ENCODE measurements at regions not wholly inside any gene's neighbourhood (a gene's known extent, or its start where the extent isn't known, plus 50 kb on each side); places are given as distances from the start of the nearest gene placed in this dataset.

DNA sequence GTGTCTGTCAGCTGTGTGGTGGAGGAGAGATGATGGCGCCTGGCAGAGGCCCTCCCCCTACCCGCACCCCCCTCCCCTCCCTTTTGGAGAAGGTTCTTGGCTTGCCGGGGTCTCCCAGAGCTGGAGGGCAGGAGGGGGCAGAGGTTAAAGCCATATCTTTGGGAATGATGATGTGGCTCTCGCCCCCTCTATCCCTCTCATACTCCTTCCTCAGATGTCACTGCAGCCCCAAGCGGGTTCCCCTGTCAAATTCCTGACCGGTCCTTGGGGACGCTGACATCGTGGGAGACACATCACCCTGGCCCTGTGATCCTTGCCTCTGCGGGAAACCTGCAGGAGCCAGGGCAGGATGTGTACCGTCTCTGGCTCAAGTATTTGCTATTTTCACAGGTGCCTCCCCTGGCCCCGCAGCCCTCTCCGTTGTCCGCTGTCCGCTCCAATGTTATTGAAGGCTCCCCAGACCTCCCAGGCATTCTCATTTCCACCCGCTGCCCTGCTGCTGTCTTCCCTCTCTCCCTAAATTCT, 109.5 kb downstream of the FOXD1 start:
- Histone ChIP-seq H3K9me3 (ENCODE audit: control insufficient read depth, insufficient read depth, low read length) (no peaks in the 10 kb centered on the region), H3K27ac (ENCODE audit: low read length) (no peak overlapping the region), H3K27me3 (ENCODE audit: control insufficient read depth, insufficient read depth, low read length) (peaks cover 5% of the 10 kb centered on the region), H3K36me3 (ENCODE audit: control insufficient read depth, insufficient read depth, low read length) (no peaks in the 10 kb centered on the region), H3K4me3 (ENCODE audit: low read length) (no peak overlapping the region), H3K4me1 (ENCODE audit: control insufficient read depth, insufficient read depth, low read length) (no peaks in the 10 kb centered on the region)
- WGBS (ENCODE audit: insufficient coverage) = 82% methylated on average over 12 of the region's 15 CpGs
- H3K27ac Mint-ChIP-seq = no peak overlapping the region
- DNase-seq (no peak), ATAC-seq (no peak)
- intact Hi-C loops (cut with micrococcal nuclease) = no loop called here
- H3K4me1 Mint-ChIP-seq = no peaks in the 10 kb centered on the region
- H3K4me3 Mint-ChIP-seq = no peak overlapping the region
- TF ChIP-seq, protein P1, sequence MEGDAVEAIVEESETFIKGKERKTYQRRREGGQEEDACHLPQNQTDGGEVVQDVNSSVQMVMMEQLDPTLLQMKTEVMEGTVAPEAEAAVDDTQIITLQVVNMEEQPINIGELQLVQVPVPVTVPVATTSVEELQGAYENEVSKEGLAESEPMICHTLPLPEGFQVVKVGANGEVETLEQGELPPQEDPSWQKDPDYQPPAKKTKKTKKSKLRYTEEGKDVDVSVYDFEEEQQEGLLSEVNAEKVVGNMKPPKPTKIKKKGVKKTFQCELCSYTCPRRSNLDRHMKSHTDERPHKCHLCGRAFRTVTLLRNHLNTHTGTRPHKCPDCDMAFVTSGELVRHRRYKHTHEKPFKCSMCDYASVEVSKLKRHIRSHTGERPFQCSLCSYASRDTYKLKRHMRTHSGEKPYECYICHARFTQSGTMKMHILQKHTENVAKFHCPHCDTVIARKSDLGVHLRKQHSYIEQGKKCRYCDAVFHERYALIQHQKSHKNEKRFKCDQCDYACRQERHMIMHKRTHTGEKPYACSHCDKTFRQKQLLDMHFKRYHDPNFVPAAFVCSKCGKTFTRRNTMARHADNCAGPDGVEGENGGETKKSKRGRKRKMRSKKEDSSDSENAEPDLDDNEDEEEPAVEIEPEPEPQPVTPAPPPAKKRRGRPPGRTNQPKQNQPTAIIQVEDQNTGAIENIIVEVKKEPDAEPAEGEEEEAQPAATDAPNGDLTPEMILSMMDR (IDR thresholded peaks at IDR 0.05) = no peak
- H3K9me3 Mint-ChIP-seq = no peaks in the 10 kb centered on the region
- peaks cover 19 to 63% of the 10 kb centered on the region in 2 donors for H3K27me3 Mint-ChIP-seq (ENCODE audit: low read depth in 2 of 2)
- no peaks in the 10 kb centered on the region for H3K36me3 Mint-ChIP-seq

DNA sequence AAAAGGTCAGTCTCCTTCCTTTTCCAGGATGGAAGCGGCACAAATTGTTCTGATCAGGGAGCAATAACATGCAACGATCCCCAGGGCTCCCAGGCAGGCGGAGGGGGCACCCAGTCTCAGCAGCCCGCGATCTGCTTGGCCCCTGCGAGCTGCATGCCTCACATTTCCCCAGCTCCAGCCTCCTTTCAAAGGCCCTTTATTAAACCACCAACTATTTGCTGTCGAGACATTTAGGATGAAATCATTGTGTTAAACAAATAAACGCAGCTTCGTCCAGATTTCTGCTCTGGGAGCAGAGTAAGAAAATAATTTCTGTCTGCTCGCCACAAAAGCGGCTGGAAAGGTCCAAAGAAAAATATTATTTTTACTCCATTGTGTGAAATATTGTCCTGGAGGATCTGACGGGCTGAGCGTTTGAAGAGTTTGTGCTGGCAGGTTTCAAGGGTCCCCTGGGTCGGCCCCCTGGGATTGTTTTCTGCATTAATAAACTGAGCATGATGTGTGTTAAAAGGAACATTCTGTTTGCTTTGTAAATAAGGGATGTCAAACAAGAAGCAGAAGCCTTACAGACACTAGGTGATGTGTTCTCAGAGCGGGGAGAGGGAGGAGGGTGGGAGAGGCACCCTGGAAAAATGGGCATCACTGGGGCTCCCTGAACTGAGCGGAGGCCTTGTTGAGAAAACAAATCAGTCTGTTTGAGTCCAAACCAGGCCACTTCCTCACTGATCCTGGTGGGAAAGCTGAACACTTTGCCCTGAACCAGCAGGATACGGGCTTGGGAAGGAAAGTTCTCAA, 110.1 kb downstream of the FOXD1 start:
- Mint-ChIP-seq H3K27me3 (ENCODE audit: low read depth in 2 of 2) (peaks cover 18 to 66% of the 10 kb centered on the region in 2 donors), H3K9me3 (no peaks in the 10 kb centered on the region), H3K36me3 (no peaks in the 10 kb centered on the region), H3K27ac (no peak overlapping the region), H3K4me1 (no peaks in the 10 kb centered on the region), H3K4me3 (no peak overlapping the region)
- DNase-seq = no peak
- Histone ChIP-seq H3K9me3 (ENCODE audit: control insufficient read depth, insufficient read depth, low read length) (no peaks in the 10 kb centered on the region), H3K36me3 (ENCODE audit: control insufficient read depth, insufficient read depth, low read length) (no peaks in the 10 kb centered on the region), H3K27me3 (ENCODE audit: control insufficient read depth, insufficient read depth, low read length) (peaks cover 5% of the 10 kb centered on the region), H3K27ac (ENCODE audit: low read length) (no peak overlapping the region), H3K4me3 (ENCODE audit: low read length) (no peak overlapping the region), H3K4me1 (ENCODE audit: control insufficient read depth, insufficient read depth, low read length) (no peaks in the 10 kb centered on the region)
- intact Hi-C loops (cut with micrococcal nuclease) = no loop called here
- TF ChIP-seq, protein P1 (IDR thresholded peaks at IDR 0.05) = no peak
- no peak for ATAC-seq
- WGBS (ENCODE audit: insufficient coverage) = 74% methylated on average over 16 of the region's 17 CpGs

DNA sequence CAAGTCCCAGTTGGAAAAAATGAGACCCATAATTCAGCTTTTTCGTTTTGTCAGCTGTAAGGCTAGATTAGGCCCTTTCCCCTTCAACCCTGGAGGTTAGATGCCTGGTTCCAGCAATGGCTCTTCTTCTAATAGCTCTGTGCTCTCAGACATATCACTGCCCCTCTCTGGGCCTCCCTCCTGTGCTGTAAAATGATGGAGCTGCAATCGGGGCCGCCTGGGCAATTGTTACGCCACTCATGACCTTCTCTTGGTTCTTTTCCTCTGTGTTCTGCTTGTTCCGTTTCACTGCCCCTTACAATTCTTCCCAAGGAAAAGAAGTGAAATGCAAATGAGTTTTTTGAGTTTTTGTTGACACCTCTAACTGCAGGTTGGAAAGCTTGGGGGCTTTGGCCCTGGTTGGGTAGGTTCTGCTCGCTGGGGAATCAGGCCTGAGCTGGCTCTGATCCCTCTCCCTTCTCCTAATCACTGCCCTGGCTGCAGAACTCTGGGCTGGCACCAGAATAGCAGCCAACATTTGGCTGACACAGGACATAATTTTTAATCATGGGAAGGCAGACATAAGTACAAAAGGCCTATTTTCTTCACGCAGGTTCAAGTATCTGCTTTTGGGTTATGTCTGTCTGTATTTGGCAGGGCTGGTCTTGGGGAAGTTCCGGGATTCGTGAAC, 110.9 kb downstream of the FOXD1 start:
- no peak for ATAC-seq
- Mint-ChIP-seq H3K4me1 (no peaks in the 10 kb centered on the region), H3K27me3 (ENCODE audit: low read depth in 2 of 2) (peaks cover 14 to 67% of the 10 kb centered on the region in 2 donors), H3K4me3 (no peak overlapping the region), H3K9me3 (no peaks in the 10 kb centered on the region), H3K36me3 (peaks cover under 1% of the 10 kb centered on the region), H3K27ac (no peak overlapping the region)
- no peak for DNase-seq
- Histone ChIP-seq H3K4me3 (ENCODE audit: low read length) (no peak overlapping the region), H3K9me3 (ENCODE audit: control insufficient read depth, insufficient read depth, low read length) (no peaks in the 10 kb centered on the region), H3K4me1 (ENCODE audit: control insufficient read depth, insufficient read depth, low read length) (no peaks in the 10 kb centered on the region), H3K27ac (ENCODE audit: low read length) (no peak overlapping the region), H3K27me3 (ENCODE audit: control insufficient read depth, insufficient read depth, low read length) (peaks cover 5% of the 10 kb centered on the region), H3K36me3 (ENCODE audit: control insufficient read depth, insufficient read depth, low read length) (no peaks in the 10 kb centered on the region)
- intact Hi-C loops (cut with micrococcal nuclease) = no loop called here
- TF ChIP-seq, protein P1 (IDR thresholded peaks at IDR 0.05) = no peak
- 71% methylated on average over 9 of the region's 9 CpGs for WGBS (ENCODE audit: insufficient coverage)
